BE2C (cell line): ENCODE measurements at regions not wholly inside any gene's neighbourhood (a gene's known extent, or its start where the extent isn't known, plus 50 kb on each side); places are given as distances from the start of the nearest gene placed in this dataset.

ENCODE experiments used
- DNase-seq: peaks from one replicate; pipeline ENCODE4 v3.0.0-alpha.2; 2020
- H3K27me3 ChIP-seq: fragments of 250-450 bp; sonication (Bioruptor Pico); 2 replicates; pipeline ENCODE4 v1.5.1; 2020; ENCODE audit warnings: mild to moderate bottlenecking
- H3K36me3 ChIP-seq: fragments of 250-450 bp; sonication (Bioruptor Pico); 2 replicates; pipeline ENCODE4 v1.5.1; 2020; ENCODE audit warnings: mild to moderate bottlenecking
- H3K4me1 ChIP-seq: fragments of 250-450 bp; sonication (Bioruptor Pico); 2 replicates; pipeline ENCODE4 v1.5.1; 2020
- H3K4me3 ChIP-seq: 2 replicates; pipeline ENCODE4 v1.5.1; 2011; ENCODE audit warnings: low read depth, low read length
- H3K9me3 ChIP-seq: fragments of 250-450 bp; sonication (Bioruptor Pico); 2 replicates; pipeline ENCODE4 v1.5.1; 2020
- CTCF ChIP-seq: IDR thresholded peaks from 2 replicates; pipeline ENCODE4 v1.5.1; 2012; ENCODE audit warnings: mild to moderate bottlenecking, low read depth, low read length

DNA sequence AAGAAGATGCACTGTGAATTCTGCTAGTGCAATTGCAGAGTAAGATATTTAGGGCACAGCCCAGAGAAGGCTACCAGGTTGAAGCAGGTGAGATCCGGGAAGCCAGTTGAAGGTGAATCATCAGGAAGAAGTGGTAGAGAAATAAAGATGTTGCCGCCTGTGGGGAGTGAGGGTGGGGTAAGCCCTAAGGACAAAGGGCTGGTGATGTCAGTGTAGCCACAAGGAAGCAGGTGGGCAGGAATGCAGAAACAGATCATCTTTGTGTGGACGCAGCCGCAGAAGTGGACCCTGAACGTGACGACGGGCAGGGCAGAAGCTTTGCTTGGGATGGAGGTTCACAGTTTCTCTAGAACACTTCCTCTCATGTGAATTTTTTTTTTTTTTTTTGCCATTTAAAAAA, 164.2 kb downstream of the ACTL7B start:
- Histone ChIP-seq H3K36me3 (no peaks in the 10 kb centered on the region), H3K4me1 (no peaks in the 10 kb centered on the region), H3K27me3 (no peaks in the 10 kb centered on the region), H3K9me3 (no peaks in the 10 kb centered on the region), H3K4me3 (no peak overlapping the region)
- DNase-seq = no peak
- no peak for TF ChIP-seq CTCF

GRCh38 chr9:108688676-108689075, 167.1 kb downstream of the ACTL7B start:
- no peak for TF ChIP-seq CTCF
- no peaks in the 10 kb centered on the region for H3K36me3 ChIP-seq
- H3K4me3 ChIP-seq = no peak overlapping the region

DNA sequence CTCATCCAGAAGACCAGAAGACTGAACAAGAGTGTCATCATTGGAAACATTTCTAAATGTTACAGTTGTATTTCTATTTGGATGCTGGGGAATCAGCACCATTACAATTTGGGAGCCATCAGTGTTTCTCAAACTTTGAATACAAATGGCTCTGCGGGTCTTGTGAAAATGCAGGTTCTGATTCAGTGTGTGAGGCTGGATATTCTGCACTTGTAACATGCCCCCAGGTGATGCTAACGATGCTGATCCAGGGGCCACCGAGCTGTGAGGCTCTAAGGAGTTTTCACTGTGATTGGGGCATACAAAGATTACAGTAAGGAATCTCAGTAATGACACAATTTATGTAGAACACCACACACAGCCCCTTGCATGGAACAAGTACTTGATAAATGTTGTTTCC, 167.7 kb downstream of the ACTL7B start:
- no peaks in the 10 kb centered on the region for H3K4me1 ChIP-seq
- no peaks in the 10 kb centered on the region for H3K27me3 ChIP-seq
- no peaks in the 10 kb centered on the region for H3K9me3 ChIP-seq
- H3K36me3 ChIP-seq = no peaks in the 10 kb centered on the region
- H3K4me3 ChIP-seq = no peak overlapping the region
- DNase-seq = no peak
- no peak for TF ChIP-seq CTCF

More at GRCh38 chr9:108688676-108689075, 167.1 kb downstream of the ACTL7B start:
- no peaks in the 10 kb centered on the region for H3K27me3 ChIP-seq
- H3K4me1 ChIP-seq = no peaks in the 10 kb centered on the region
- no peak for DNase-seq
- no peaks in the 10 kb centered on the region for H3K9me3 ChIP-seq

- H3K9me3 ChIP-seq = no peaks in the 10 kb centered on the region
- no peak for DNase-seq
- H3K36me3 ChIP-seq = no peaks in the 10 kb centered on the region
- no peaks in the 10 kb centered on the region for H3K4me1 ChIP-seq
- no peak overlapping the region for H3K4me3 ChIP-seq
- TF ChIP-seq CTCF = no peak
- no peaks in the 10 kb centered on the region for H3K27me3 ChIP-seq
Observed at GRCh38 chr9:108687006-108687987, 168.5 kb downstream of the ACTL7B start.

- no peak for DNase-seq
Observed at GRCh38 chr9:108684288-108685025, 171.3 kb downstream of the ACTL7B start.

More at GRCh38 chr9:108684288-108685025, 171.3 kb downstream of the ACTL7B start:
- H3K4me3 ChIP-seq = no peak overlapping the region
- H3K36me3 ChIP-seq = no peaks in the 10 kb centered on the region
- H3K27me3 ChIP-seq = no peaks in the 10 kb centered on the region
- no peaks in the 10 kb centered on the region for H3K9me3 ChIP-seq
- no peaks in the 10 kb centered on the region for H3K4me1 ChIP-seq
- no peak for TF ChIP-seq CTCF
